Activated CD4-positive, alpha-beta T cell treated with anti-CD3 and anti-CD28 coated beads, Interleukin-2, amount 50 U/mL, for 4 hours (primary cell): ENCODE measurements at regions not wholly inside any gene's neighbourhood (a gene's known extent, or its start where the extent isn't known, plus 50 kb on each side); places are given as distances from the start of the nearest gene placed in this dataset.

Experiments
- DNase-seq, 2 experiments: peaks; one replicate each; pipeline ENCODE4 v3.0.0-alpha.2; 2020

GRCh38 chr12:65598688-65599087 is 225.6 kb upstream of the HMGA2 start:
- DNase-seq: no peak

DNA sequence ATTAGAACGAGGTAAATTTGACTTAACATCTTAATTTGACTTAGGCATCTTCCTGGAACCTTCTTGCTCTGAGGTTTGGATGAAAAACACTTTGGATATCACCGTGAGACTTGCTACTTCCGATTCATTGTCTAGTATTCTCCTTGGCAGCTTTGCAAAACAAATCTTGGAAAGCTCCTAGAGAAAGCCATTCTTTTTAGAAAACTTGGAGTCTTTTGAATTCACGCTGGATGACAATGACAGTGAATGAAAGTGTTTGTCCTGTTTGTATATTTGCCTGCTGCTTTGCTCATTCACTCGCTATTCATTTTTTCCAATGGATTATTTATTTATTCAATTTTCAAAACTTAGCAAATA is 222.1 kb upstream of the HMGA2 start:
- no peak for DNase-seq

DNA sequence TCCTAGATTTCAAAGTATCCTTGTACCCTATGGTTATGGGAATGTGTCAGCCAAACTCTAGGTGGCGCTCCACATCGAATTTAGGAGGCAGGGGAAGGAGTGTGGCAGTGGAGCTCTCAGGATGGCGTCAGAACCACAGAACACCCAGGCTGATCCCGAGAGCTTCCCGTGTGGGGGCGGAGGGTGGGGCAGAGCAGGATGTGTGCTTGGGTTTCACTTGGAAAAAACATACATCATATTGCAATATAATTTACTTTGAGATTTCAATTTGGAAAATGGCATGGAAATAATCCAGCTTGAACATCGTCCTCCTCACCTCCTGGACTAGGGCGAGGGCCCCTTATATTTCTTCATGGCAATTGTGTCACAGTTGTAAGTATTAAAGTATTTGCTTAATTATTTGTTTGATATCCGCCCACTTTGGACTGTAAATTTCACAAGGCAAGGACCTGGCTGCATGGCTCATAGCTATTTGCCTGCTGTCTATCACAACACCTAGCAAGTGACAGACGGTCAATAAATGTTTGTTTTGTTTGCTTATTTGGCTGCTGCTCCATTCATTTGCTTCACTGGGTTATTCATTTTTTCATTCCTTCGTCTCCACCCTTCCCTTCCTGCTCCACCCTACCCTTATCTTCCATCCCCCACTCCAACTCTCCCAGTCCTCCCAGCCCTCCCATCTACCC is 221.5 kb upstream of the HMGA2 start:
- DNase-seq: no peak

- no peak for DNase-seq
These were observed 220.6 kb upstream of the HMGA2 start for GRCh38 chr12:65603438-65604351.

DNA sequence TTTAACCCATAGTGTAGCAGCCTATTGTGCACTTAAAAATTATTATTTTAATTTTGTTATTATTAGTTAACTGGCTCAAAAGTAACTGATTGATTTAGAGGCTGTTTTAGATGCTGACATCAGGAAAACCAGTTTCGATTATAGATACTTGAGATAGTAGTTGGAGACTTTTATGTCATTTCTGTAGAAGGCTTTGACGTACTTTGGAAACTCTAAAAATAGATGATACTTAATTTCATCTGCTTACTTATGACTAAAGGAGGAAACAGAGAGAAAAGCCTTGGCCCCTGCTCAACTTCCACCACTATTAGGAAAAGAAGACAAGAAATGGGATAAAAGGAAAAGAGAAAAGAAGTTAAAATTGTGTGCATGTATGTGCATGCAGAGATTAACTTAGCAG is 219.3 kb upstream of the HMGA2 start:
- no peak for DNase-seq

DNA sequence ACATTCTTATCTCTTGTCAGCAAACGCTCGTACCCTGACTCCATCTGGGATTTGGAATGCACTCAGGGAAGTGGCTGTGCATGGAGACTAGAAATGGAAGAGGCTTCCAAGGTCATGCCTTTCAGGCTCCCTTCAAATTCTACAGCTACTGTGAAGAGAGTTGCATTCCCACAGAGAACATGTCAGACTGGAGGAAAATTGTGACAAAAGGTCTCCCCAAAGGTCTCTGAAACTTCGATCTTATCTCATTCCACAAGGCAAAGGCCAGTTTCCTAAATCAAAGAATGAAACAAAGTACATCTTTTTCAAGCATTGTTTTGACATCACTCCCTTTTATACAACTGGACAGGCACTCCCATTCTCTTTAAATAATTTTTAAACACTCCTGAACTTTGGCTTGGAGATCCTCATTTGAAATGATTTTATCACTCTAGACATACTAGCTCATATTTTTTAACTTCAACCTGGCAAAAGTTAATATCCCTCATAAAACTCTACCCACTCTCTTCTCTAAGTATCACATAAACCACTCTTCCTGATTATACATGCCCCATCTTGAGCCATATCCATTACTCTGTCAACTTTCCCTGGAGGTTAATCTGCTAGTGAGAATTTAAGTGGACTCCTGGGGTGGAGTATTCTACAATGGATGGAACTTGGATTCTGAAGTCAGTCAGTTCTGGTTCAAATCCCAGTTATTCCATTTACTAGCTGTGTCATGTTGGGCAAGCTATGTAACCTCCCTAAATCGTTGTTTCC is 218.1 kb upstream of the HMGA2 start:
- DNase-seq: no peak

- no peak for DNase-seq
These were observed 216.9 kb upstream of the HMGA2 start for GRCh38 chr12:65607401-65607841.

DNA sequence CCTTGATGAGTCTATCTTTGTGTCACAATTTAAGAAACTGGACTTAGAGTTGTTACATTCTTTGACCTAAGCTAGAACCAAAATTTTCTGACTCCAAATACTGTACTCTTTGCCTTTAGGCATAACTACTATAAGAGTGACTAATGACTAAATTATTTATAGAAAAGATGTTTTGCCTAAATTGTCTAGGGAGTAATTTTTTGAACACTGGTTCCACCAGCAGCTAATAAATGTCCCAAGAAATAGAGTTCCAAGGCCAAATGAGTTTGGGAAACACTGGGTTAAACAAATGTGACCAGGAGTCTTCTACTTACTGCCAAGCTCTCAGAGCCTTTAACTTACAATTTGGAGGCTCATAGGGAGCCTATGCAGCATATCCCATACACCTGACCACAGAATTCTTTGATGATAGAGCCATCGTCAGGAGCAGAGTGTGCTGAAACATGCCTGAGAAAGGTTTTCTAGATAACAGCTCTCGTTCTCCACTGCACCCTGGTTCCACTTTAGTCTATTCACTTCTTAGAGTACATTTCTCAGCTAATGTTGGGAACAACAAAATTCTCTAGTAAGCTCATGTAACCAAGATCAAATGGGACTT is 215.9 kb upstream of the HMGA2 start:
- DNase-seq: no peak

GRCh38 chr12:65609359-65609771 is 214.9 kb upstream of the HMGA2 start:
- DNase-seq: no peak

DNA sequence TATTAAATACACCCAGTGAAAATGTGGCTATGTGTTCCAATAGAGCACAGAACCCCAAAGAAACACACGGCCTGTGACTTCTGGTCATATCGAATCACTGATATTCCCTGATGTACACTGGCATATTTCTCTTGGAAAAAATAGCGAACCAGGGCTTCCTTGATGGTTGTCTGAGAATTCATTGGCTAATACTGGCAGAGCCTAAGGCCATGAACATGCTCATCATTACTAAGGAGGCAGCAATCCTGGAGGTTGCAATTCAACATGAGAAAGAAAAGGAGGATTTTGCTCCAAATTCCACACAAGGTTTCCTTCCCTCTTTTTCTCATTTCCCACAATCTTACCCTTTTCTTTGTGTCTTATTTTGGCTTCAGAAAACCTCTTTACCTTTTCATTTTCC is 212.9 kb upstream of the HMGA2 start:
- DNase-seq: no peak

DNA sequence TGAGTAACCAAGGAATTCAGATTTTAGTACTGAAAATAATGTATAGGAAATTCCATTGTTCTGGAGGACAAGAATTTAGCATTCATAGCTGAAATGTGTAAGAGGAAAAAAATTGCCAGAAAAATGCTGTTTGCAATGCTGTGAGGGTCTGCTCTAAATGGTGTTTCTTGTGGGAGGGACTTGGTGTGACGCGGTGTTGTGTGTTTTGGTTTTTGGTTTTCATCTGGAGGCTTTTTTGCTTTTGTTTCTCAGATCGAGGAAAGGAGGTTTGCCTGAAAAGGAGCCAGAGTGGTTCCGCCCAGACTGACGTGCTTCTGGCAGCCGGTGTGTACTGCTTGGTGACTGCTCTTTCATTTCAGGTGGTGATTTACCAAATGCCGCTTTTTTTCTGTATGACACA is 211.8 kb upstream of the HMGA2 start:
- no peak for DNase-seq

- no peak for DNase-seq
These were observed 210.6 kb upstream of the HMGA2 start for GRCh38 chr12:65613692-65614091.

- no peak for DNase-seq
These were observed 209.9 kb upstream of the HMGA2 start for GRCh38 chr12:65614259-65614889.

DNA sequence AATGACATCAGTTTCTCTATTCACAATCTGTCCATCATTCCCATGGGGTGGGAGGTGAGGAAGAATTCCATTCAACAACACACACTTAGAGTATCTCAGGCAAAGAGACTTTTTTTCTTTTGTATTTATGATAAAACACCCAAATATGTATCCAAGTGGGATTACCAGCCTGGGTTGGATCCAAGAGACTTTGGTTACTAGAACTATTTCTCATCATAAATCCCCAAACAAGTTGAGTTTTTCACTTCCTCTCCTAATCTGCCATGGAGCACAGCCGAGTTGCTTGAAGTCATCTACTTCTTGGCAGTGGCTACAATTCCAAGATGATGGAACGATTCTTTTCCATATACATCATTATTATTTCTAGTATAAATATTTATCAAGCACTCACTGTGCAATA is 209.2 kb upstream of the HMGA2 start:
- DNase-seq: no peak

GRCh38 chr12:65616022-65616421 is 208.3 kb upstream of the HMGA2 start:
- DNase-seq: no peak

GRCh38 chr12:65618588-65618987 is 205.7 kb upstream of the HMGA2 start:
- no peak for DNase-seq

DNA sequence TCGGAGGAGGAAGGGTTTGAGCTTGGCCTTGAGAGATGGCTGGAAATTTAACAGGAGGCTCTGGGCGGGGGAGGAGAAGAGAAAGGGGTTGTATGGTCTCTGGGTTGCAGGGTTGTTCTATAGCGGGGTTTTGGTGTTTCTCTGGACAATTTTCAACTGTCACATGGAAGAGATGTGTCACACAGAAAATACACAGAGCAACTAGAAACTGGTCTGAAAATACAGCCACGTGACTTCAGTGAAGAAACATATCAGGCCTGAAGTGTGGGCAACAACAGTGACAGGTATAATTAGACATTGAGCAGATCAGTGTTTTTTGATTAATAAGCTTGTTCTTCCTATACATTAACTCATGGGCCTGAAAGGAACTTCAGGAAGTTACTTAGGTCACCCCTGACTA is 205.3 kb upstream of the HMGA2 start:
- no peak for DNase-seq

- no peak for DNase-seq
These were observed 204.2 kb upstream of the HMGA2 start for GRCh38 chr12:65620046-65620445.

DNA sequence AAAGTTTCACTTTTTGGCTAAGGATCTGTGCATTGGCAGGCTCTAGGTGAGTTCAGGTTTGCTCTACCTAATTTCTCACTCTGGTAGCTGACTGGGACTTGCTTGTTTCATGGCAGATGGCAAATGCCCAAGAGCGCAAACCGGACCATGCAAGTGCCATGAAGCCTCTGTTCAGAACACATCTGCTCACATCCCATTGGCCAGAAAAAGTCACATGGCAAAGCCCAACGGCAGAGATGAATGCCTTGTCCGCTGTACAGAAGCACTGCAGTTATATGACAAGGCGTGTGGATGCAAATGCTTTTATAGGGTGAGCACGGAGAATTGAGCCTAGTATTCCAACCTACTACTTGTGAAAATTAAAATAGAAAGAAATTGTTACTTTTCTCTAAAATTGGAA is 202.2 kb upstream of the HMGA2 start:
- DNase-seq: no peak

DNA sequence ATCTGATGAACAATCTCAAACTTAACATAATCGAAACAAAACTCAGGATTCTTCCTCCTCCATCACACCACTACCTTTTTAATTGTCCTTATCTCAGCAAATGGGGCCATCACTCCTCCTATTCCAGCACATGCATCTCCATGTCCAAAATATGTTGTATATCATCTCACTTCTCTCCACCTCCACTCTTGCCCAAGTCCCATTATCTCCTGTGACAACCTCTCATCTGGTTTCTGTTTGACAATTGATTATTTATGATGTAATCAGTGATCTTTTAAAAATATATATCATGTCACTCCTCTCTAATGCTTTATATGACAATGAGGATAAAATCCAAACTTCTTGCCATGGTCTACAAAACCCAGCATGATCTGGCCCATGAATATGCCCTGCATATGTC is 200.8 kb upstream of the HMGA2 start:
- DNase-seq: no peak

GRCh38 chr12:65624554-65625086 is 199.7 kb upstream of the HMGA2 start:
- DNase-seq: no peak

- DNase-seq: no peak
These were observed 196.2 kb upstream of the HMGA2 start for GRCh38 chr12:65628061-65628460.
